ENCODE measurements at regions not wholly inside any gene's neighbourhood (a gene's known extent, or its start where the extent isn't known, plus 50 kb on each side); places are given as distances from the start of the nearest gene placed in this dataset.

DNA sequence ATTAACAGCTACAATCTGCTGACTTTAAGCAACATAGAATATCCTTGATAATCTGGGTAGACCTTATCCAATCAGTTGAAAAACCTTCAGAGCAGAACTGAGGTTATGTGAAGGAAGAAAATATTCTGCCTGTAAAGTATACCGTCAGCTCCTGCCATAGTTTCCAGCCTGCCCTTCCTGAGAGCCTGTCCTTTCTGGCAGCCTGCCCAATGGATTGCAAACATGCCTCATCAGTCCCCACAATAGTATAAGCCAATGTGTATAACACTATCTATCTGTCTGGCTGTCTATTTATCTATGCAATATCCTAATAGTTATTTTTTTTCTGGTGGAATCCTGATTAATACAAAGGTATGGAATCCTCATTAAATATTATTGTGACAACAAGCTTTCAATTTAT lies 489.2 kb upstream of the KCND2 start:
- H3K36me3 ChIP-seq (ENCODE audit: control insufficient read depth in 4 of 4, insufficient read depth in 4 of 4, low read length in 4 of 4): no peaks in the 10 kb centered on the region
- H3K4me1 ChIP-seq (ENCODE audit: control insufficient read depth in 5 of 5, insufficient read depth in 5 of 5, low read length in 5 of 5): no peaks in the 10 kb centered on the region
- ATAC-seq (ENCODE audit: insufficient read depth, low FRiP score): no peak
- TF ChIP-seq, protein P1, sequence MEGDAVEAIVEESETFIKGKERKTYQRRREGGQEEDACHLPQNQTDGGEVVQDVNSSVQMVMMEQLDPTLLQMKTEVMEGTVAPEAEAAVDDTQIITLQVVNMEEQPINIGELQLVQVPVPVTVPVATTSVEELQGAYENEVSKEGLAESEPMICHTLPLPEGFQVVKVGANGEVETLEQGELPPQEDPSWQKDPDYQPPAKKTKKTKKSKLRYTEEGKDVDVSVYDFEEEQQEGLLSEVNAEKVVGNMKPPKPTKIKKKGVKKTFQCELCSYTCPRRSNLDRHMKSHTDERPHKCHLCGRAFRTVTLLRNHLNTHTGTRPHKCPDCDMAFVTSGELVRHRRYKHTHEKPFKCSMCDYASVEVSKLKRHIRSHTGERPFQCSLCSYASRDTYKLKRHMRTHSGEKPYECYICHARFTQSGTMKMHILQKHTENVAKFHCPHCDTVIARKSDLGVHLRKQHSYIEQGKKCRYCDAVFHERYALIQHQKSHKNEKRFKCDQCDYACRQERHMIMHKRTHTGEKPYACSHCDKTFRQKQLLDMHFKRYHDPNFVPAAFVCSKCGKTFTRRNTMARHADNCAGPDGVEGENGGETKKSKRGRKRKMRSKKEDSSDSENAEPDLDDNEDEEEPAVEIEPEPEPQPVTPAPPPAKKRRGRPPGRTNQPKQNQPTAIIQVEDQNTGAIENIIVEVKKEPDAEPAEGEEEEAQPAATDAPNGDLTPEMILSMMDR (IDR thresholded peaks at IDR 0.05; ENCODE audit: control extremely low read depth, extremely low read depth): no peak
- no peak overlapping the region for H3K9ac ChIP-seq (ENCODE audit: insufficient read depth in 1 of 2, low read length in 2 of 2)
- no peak overlapping the region for H3K4me3 ChIP-seq
- H3K27me3 ChIP-seq (ENCODE audit: control insufficient read depth in 3 of 3, insufficient read depth in 3 of 3, low read length in 2 of 3): no peaks in the 10 kb centered on the region
- H3K9me3 ChIP-seq (ENCODE audit: control insufficient read depth in 4 of 4, insufficient read depth in 3 of 4, low read length in 3 of 4): no peaks in the 10 kb centered on the region
- peak; percentile 12 to 50 (median 39) for DNase-seq
- WGBS, 2 donors: 45 to 59% methylated on average over 1 of the region's 1 CpG
- no peak overlapping the region for H3K27ac ChIP-seq (ENCODE audit: low read depth in 1 of 2, low read length in 1 of 2)

DNA sequence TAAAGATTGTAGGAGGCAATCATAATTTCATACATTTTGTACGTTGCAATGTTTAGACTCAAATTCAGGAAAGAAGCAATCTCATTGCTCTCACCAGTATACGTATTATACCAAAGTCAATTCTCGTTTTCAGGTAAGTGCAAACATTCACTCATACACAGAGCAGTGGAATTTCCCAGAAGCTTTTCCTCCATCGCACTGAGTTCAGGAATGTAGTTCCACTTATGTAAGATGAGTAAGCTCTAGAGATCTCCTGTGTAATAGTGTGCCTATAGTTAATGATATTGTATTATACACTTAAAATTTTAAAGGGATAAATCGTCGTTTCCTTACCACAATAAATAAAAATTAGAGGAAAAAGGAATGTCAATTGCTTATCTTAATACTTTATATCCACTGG lies 470.8 kb upstream of the KCND2 start:
- Histone ChIP-seq H3K36me3 (ENCODE audit: control insufficient read depth in 4 of 4, insufficient read depth in 4 of 4, low read length in 4 of 4) (no peaks in the 10 kb centered on the region), H3K27ac (ENCODE audit: low read depth in 1 of 2, low read length in 1 of 2) (no peak overlapping the region), H3K4me1 (ENCODE audit: control insufficient read depth in 5 of 5, insufficient read depth in 5 of 5, low read length in 5 of 5) (no peaks in the 10 kb centered on the region), H3K9ac (ENCODE audit: insufficient read depth in 1 of 2, low read length in 2 of 2) (no peak overlapping the region), H3K4me3 (no peak overlapping the region), H3K9me3 (ENCODE audit: control insufficient read depth in 4 of 4, insufficient read depth in 3 of 4, low read length in 3 of 4) (no peaks in the 10 kb centered on the region), H3K27me3 (ENCODE audit: control insufficient read depth in 3 of 3, insufficient read depth in 3 of 3, low read length in 2 of 3) (no peaks in the 10 kb centered on the region)
- peak in 1 of 3 donors; percentile 1 for DNase-seq
- TF ChIP-seq, protein P1 (IDR thresholded peaks at IDR 0.05; ENCODE audit: control extremely low read depth, extremely low read depth): no peak
- ATAC-seq (ENCODE audit: insufficient read depth, low FRiP score): no peak
- 70 to 80% methylated on average over 6 of the region's 6 CpGs for WGBS, 2 donors

DNA sequence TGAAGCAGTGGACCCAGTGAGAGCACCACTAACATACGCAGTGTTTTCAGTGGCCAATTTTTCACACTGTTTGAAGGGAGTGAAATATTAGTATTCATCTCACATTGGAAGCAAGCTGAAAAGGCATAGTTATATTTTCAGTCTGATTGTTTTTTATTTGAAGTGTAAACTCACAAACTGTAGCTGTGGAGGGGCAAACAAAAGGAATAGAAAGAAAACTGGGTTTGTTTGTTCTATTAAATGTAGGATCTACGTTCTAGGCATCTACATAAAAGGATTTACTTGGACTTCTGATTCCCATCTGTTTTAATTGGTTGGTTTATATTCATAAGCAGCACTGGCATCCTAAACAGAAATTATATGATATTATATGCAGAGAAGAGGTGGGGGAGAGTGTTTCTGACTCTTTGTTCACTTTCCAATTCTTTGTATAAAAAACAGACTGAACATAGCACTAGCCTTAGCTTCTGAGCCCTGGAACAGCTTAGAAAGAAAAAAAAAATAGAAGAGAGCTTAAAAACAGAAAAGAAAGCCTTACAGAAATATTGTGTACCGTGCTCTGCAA lies 447.8 kb upstream of the KCND2 start:
- H3K36me3 ChIP-seq (ENCODE audit: control insufficient read depth in 4 of 4, insufficient read depth in 4 of 4, low read length in 4 of 4): no peaks in the 10 kb centered on the region
- no peak overlapping the region for H3K4me3 ChIP-seq
- H3K9ac ChIP-seq (ENCODE audit: insufficient read depth in 1 of 2, low read length in 2 of 2): no peak overlapping the region
- no peaks in the 10 kb centered on the region for H3K27me3 ChIP-seq (ENCODE audit: control insufficient read depth in 3 of 3, insufficient read depth in 3 of 3, low read length in 2 of 3)
- TF ChIP-seq, protein P1 (IDR thresholded peaks at IDR 0.05; ENCODE audit: control extremely low read depth, extremely low read depth): no peak
- no peaks in the 10 kb centered on the region for H3K9me3 ChIP-seq (ENCODE audit: control insufficient read depth in 4 of 4, insufficient read depth in 3 of 4, low read length in 3 of 4)
- DNase-seq (no peak), ATAC-seq (ENCODE audit: insufficient read depth, low FRiP score) (no peak)
- 61 to 62% methylated on average over 3 of the region's 3 CpGs for WGBS, 2 donors
- H3K4me1 ChIP-seq (ENCODE audit: control insufficient read depth in 5 of 5, insufficient read depth in 5 of 5, low read length in 5 of 5): no peaks in the 10 kb centered on the region
- H3K27ac ChIP-seq (ENCODE audit: low read depth in 1 of 2, low read length in 1 of 2): no peak overlapping the region

DNA sequence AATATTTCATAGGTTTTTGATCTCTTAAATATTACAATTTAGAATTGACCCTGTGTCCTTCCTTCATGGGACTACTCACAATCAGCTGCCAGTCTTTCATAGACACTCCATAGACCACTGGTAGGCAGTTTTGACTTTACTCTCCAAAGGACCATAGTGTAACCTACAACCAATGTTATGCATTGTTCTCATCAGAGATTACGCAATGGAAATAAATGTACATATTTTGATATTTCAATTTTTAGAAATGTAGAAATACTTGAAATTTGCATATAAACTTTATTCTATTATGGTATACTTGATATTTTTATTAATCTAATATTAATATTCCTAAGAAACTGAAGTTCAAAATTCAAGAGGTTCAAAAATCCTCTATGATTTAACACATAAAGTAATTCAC lies 446.4 kb upstream of the KCND2 start:
- Histone ChIP-seq H3K9ac (ENCODE audit: insufficient read depth in 1 of 2, low read length in 2 of 2) (no peak overlapping the region), H3K27ac (ENCODE audit: low read depth in 1 of 2, low read length in 1 of 2) (no peak overlapping the region), H3K36me3 (ENCODE audit: control insufficient read depth in 4 of 4, insufficient read depth in 4 of 4, low read length in 4 of 4) (no peaks in the 10 kb centered on the region), H3K27me3 (ENCODE audit: control insufficient read depth in 3 of 3, insufficient read depth in 3 of 3, low read length in 2 of 3) (no peaks in the 10 kb centered on the region), H3K4me1 (ENCODE audit: control insufficient read depth in 5 of 5, insufficient read depth in 5 of 5, low read length in 5 of 5) (no peaks in the 10 kb centered on the region), H3K9me3 (ENCODE audit: control insufficient read depth in 4 of 4, insufficient read depth in 3 of 4, low read length in 3 of 4) (no peaks in the 10 kb centered on the region), H3K4me3 (no peak overlapping the region)
- DNase-seq (no peak), ATAC-seq (ENCODE audit: insufficient read depth, low FRiP score) (no peak)
- WGBS, 2 donors: 100% methylated on average over 1 of the region's 1 CpG
- TF ChIP-seq, protein P1 (IDR thresholded peaks at IDR 0.05; ENCODE audit: control extremely low read depth, extremely low read depth): no peak
